H1 (cell line): ENCODE measurements at regions not wholly inside any gene's neighbourhood (a gene's known extent, or its start where the extent isn't known, plus 50 kb on each side); places are given as distances from the start of the nearest gene placed in this dataset.
A peak's percentile ranks its signal among the peaks of the same experiment; 100 is the strongest.

Experiments
- CTCF ChIA-PET: fragments of 300-600 bp; sonication (Branson Sonifier 250); formaldehyde crosslinking; loops from one replicate; lab custom pipeline; 2021; ENCODE audit not compliant: partially characterized antibody; lab: Charles Lee
- POLR2A ChIA-PET: fragments of 300-600 bp; sonication (Branson Sonifier 250); formaldehyde crosslinking; loops from one replicate; lab custom pipeline; 2021; ENCODE audit warnings: inconsistent platforms; ENCODE audit not compliant: partially characterized antibody; lab: Charles Lee
- DNase-seq, 2 experiments: peaks; one replicate each; pipeline versions ENCODE4 v3.0.0 to v3.0.0-alpha.2; 2010 to 2022; ENCODE audit warnings: low spot score in 2 of 2, low read depth in 1 of 2, mixed read lengths in 1 of 2
- FAIRE-seq: peaks from 2 replicates; lab custom pipeline; 2011; peaks lifted over from hg19 to GRCh38; lab: Jason Lieb, UNC
- H2AFZ ChIP-seq: 2 replicates; pipeline ENCODE4 v1.8.1; 2012; ENCODE audit warnings: low read length, inconsistent platforms
- H2AK5ac ChIP-seq: 2 replicates; pipeline ENCODE4 v1.6.1; 2013; ENCODE audit warnings: low read depth, low read length
- H2BK120ac ChIP-seq: replicated peaks from 2 replicates; pipeline ENCODE3; 2013; ENCODE audit warnings: low read depth, low read length, inconsistent platforms
- H2BK12ac ChIP-seq: 2 replicates; pipeline ENCODE4 v1.6.1; 2013; ENCODE audit warnings: low read depth, low read length
- H2BK15ac ChIP-seq: 2 replicates; pipeline ENCODE4 v1.6.1; 2013; ENCODE audit warnings: low read length
- H2BK20ac ChIP-seq: 2 replicates; pipeline ENCODE4 v1.6.1; 2013; ENCODE audit warnings: low read length
- H2BK5ac ChIP-seq: 2 replicates; pipeline ENCODE4 v1.6.1; 2013; ENCODE audit warnings: low read depth, low read length
- H3K14ac ChIP-seq: 2 replicates; pipeline ENCODE4 v1.6.1; 2013; ENCODE audit warnings: inconsistent platforms; ENCODE audit not compliant: insufficient read length
- H3K18ac ChIP-seq: 2 replicates; pipeline ENCODE4 v1.6.1; 2013; ENCODE audit warnings: low read length; ENCODE audit errors: extremely low read depth
- H3K23ac ChIP-seq: 2 replicates; pipeline ENCODE4 v1.6.1; 2013; ENCODE audit warnings: inconsistent platforms; ENCODE audit not compliant: insufficient read length
- H3K23me2 ChIP-seq: 2 replicates; pipeline ENCODE4 v1.6.1; 2013; ENCODE audit warnings: low read depth, low read length
- H3K27ac ChIP-seq: 2 replicates; pipeline ENCODE4 v1.6.1; 2011; ENCODE audit warnings: low read depth, low read length, inconsistent platforms
- H3K27me3 ChIP-seq, 4 experiments: replicated peaks in 1 of 4; 1 replicate in 1 of 4; 2 replicates in 3 of 4; pipeline versions ENCODE4 v1.6.1 to v1.8.1; 2011 to 2013; ENCODE audit warnings: low read length in 3 of 4, mild to moderate bottlenecking in 3 of 4, inconsistent platforms in 2 of 4, mixed read lengths in 2 of 4, moderate library complexity in 1 of 4; ENCODE audit not compliant: control insufficient read depth in 3 of 4, insufficient read depth in 3 of 4; ENCODE audit errors: extremely low read depth in 1 of 4
- H3K36me3 ChIP-seq, 4 experiments: 2 replicates each; pipeline versions ENCODE4 v1.6.1 to v1.8.1; 2011 to 2013; ENCODE audit warnings: mild to moderate bottlenecking in 4 of 4, low read length in 3 of 4, moderate library complexity in 2 of 4, control low read depth in 1 of 4, inconsistent platforms in 1 of 4; ENCODE audit not compliant: insufficient read depth in 4 of 4, control insufficient read depth in 2 of 4
- H3K4ac ChIP-seq: replicated peaks from 2 replicates; pipeline ENCODE3; 2013; ENCODE audit warnings: low read length, low read depth, mixed read lengths, inconsistent platforms; ENCODE audit not compliant: insufficient read length
- H3K4me1 ChIP-seq, 4 experiments: replicated peaks in 1 of 4; 1 replicate in 1 of 4; 2 replicates in 3 of 4; pipeline versions ENCODE4 v1.6.1 to v1.8.1; 2011 to 2013; ENCODE audit warnings: low read length in 3 of 4, inconsistent platforms in 2 of 4, mixed read lengths in 1 of 4; ENCODE audit not compliant: insufficient read depth in 4 of 4, control insufficient read depth in 3 of 4
- H3K4me2 ChIP-seq, 2 experiments: 2 replicates each; pipeline versions ENCODE4 v1.6.1 to v1.8.1; 2011 to 2013; ENCODE audit warnings: low read depth in 2 of 2, low read length in 2 of 2, control low read depth in 1 of 2, inconsistent platforms in 1 of 2, mild to moderate bottlenecking in 1 of 2; ENCODE audit not compliant: insufficient read depth in 1 of 2
- H3K4me3 ChIP-seq, 4 experiments: fragments of 200-600, 300-600 bp in 1 of 4; sonication (generic), shearing (Covaris generic), sonication (Bioruptor Twin) in 1 of 4; 2 replicates each; pipeline versions ENCODE4 v1.5.1 to v1.8.1; 2011 to 2016; ENCODE audit warnings: low read length in 4 of 4, low read depth in 3 of 4, control low read depth in 2 of 4, inconsistent platforms in 2 of 4, mild to moderate bottlenecking in 2 of 4, mixed read lengths in 1 of 4, moderate library complexity in 1 of 4; ENCODE audit not compliant: insufficient read depth in 2 of 4; ENCODE audit errors: extremely low read depth in 1 of 4
- H3K56ac ChIP-seq: replicated peaks from 2 replicates; pipeline ENCODE3; 2013; ENCODE audit warnings: low read depth, mild to moderate bottlenecking, mixed read lengths, low read length, inconsistent platforms; ENCODE audit not compliant: insufficient read length
- H3K79me1 ChIP-seq: 2 replicates; pipeline ENCODE4 v1.6.1; 2013; ENCODE audit warnings: low read depth, low read length, control low read depth
- H3K79me2 ChIP-seq, 2 experiments: 2 replicates each; pipeline versions ENCODE4 v1.6.1 to v1.8.1; 2012 to 2013; ENCODE audit warnings: low read length in 2 of 2, mild to moderate bottlenecking in 2 of 2, inconsistent platforms in 1 of 2; ENCODE audit not compliant: insufficient read depth in 2 of 2, control insufficient read depth in 1 of 2
- H3K9ac ChIP-seq, 4 experiments: replicated peaks in 1 of 4; 1 replicate in 1 of 4; 2 replicates in 3 of 4; pipeline versions ENCODE4 v1.6.1 to v1.8.1; 2011 to 2013; ENCODE audit warnings: low read depth in 3 of 4, low read length in 3 of 4, control low read depth in 2 of 4, mild to moderate bottlenecking in 2 of 4, moderate library complexity in 2 of 4, inconsistent platforms in 1 of 4; ENCODE audit errors: extremely low read depth in 1 of 4
- H3K9me3 ChIP-seq, 2 experiments: 2 replicates each; pipeline versions ENCODE4 v1.6.1 to v1.8.1; 2012 to 2013; ENCODE audit warnings: mild to moderate bottlenecking in 2 of 2, moderate library complexity in 2 of 2, control low read depth in 1 of 2, inconsistent platforms in 1 of 2, low read depth in 1 of 2, low read length in 1 of 2, mixed read lengths in 1 of 2; ENCODE audit not compliant: insufficient read depth in 2 of 2
- H4K20me1 ChIP-seq, 2 experiments: replicated peaks in 1 of 2; 2 replicates each; pipeline versions ENCODE3 to v1.8.1; 2011 to 2013; ENCODE audit warnings: inconsistent platforms in 2 of 2, low read length in 2 of 2, mild to moderate bottlenecking in 1 of 2; ENCODE audit not compliant: insufficient read depth in 2 of 2, control insufficient read depth in 1 of 2
- H4K5ac ChIP-seq: 2 replicates; pipeline ENCODE4 v1.6.1; 2013; ENCODE audit warnings: low read length, low read depth, mixed read lengths, inconsistent platforms; ENCODE audit not compliant: insufficient read length
- H4K8ac ChIP-seq: 2 replicates; pipeline ENCODE4 v1.8.0; 2013; ENCODE audit warnings: mild to moderate bottlenecking, moderate library complexity, low read length, inconsistent platforms; ENCODE audit not compliant: insufficient read depth; ENCODE audit errors: extremely low read depth
- H4K91ac ChIP-seq: replicated peaks from 2 replicates; pipeline ENCODE3; 2013; ENCODE audit warnings: low read length, mixed read lengths, inconsistent platforms; ENCODE audit not compliant: insufficient read length
- BACH1 ChIP-seq: IDR thresholded peaks from 2 replicates; pipeline ENCODE4 v1.6.1; 2012; ENCODE audit warnings: low read length, improper control_type of control experiment
- BRCA1 ChIP-seq: IDR thresholded peaks from 2 replicates; pipeline ENCODE4 v1.6.1; 2012; ENCODE audit warnings: low read depth, low read length, improper control_type of control experiment
- CTCF ChIP-seq, 3 experiments: IDR thresholded peaks; 1 replicate in 2 of 3; 2 replicates in 1 of 3; pipeline versions ENCODE4 v1.5.1 to v1.6.1; 2011; ENCODE audit warnings: low read length in 3 of 3, mild to moderate bottlenecking in 3 of 3, inconsistent platforms in 2 of 3, low read depth in 1 of 3, moderate library complexity in 1 of 3; ENCODE audit not compliant: insufficient read depth in 1 of 3; ENCODE audit errors: control extremely low read depth in 1 of 3
- JUN ChIP-seq: IDR thresholded peaks from 2 replicates; pipeline ENCODE4 v1.6.1; 2011; ENCODE audit warnings: low read depth, mild to moderate bottlenecking, improper control_type of control experiment, low read length
- NRF1 ChIP-seq: IDR thresholded peaks from 2 replicates; pipeline ENCODE4 v1.6.1; 2011; ENCODE audit warnings: mild to moderate bottlenecking, low read depth, low read length, improper control_type of control experiment
- RAD21 ChIP-seq, 2 experiments: IDR thresholded peaks in 1 of 2; conservative IDR thresholded peaks in 1 of 2; 2 replicates each; pipeline ENCODE4 v1.6.1; 2011; ENCODE audit warnings: low read depth in 2 of 2, low read length in 2 of 2, improper control_type of control experiment in 1 of 2, inconsistent platforms in 1 of 2, mild to moderate bottlenecking in 1 of 2, moderate library complexity in 1 of 2
- YY1 ChIP-seq: IDR thresholded peaks from 2 replicates; pipeline ENCODE4 v1.6.1; 2011; ENCODE audit warnings: low read depth, mild to moderate bottlenecking, low read length
- WGBS, 2 experiments: shearing (Covaris generic) in 1 of 2; methylation state at CpG; one replicate each; pipeline versions ENCODE4 v1.1.6 to v1.1.7; 2013 to 2015; ENCODE audit warnings: low lambda C conversion rate in 2 of 2, mixed read lengths in 2 of 2, inconsistent platforms in 1 of 2, low coverage in 1 of 2, missing lambda C conversion rate in 1 of 2; ENCODE audit not compliant: insufficient replicate concordance in 2 of 2, insufficient coverage in 1 of 2, insufficient read length in 1 of 2; ENCODE audit errors: extremely low coverage in 1 of 2, missing lambda C conversion rate in 1 of 2; 5-methylcytosine and 5-hydroxymethylcytosine counted together

DNA sequence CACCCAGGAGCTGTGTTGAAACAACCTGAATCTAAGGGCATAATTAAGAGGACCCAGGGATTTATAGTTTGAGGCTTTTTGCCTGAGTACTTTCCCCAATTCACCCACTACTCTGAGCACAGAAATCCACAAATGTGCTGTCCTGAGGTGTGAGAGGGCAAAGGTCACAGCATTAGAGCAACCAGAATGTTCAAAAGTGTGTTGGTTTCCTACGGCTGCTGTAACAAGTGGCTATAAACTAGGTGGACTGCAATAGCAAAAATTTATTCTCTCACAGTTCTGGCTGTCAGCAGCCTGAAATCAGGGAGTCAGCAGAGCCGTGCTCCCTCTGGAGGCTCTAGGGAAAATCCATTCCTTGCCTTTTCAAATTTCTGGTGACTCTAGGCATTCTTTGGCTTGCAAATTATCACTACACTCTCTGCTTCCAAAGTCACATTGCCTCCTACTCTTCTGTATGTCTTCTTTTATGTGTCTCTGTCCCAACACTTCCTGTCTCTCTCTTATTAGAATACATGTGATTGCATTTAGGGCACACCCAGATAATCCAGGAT is 91.4 kb upstream of the TACR1 start:
- Histone ChIP-seq H4K20me1 (no peaks in the 10 kb centered on the region), H2AK5ac (no peak overlapping the region), H3K18ac (no peak overlapping the region), H3K79me2 (no peaks in the 10 kb centered on the region), H3K9me3 (no peaks in the 10 kb centered on the region), H3K4ac (no peak overlapping the region), H3K27me3 (no peaks in the 10 kb centered on the region), H2BK15ac (no peak overlapping the region), H2BK120ac (no peak overlapping the region), H3K9ac (no peak overlapping the region), H3K14ac (no peak overlapping the region), H3K27ac (no peak overlapping the region), H2AFZ (no peak overlapping the region), H3K23ac (no peak overlapping the region), H3K56ac (no peak overlapping the region), H4K5ac (no peak overlapping the region), H3K36me3 (no peaks in the 10 kb centered on the region), H3K4me2 (no peak overlapping the region), H2BK20ac (no peak overlapping the region), H4K8ac (no peak overlapping the region), H3K4me3 (no peak overlapping the region), H4K91ac (no peak overlapping the region), H3K23me2 (no peaks in the 10 kb centered on the region), H2BK5ac (no peak overlapping the region), H2BK12ac (no peak overlapping the region), H3K79me1 (no peaks in the 10 kb centered on the region), H3K4me1 (peaks cover 0 to 2% (median 0%) of the 10 kb centered on the region in 4 experiments; a peak in 1 of 7 replicates)
- POLR2A ChIA-PET: no interaction called here
- DNase-seq (no peak), FAIRE-seq (peak; percentile 52)
- TF ChIP-seq BACH1 (no peak), RAD21 (IDR thresholded peaks at IDR 0.05 in 1 of 2, conservative IDR thresholded peaks at IDR 0.05 in 1 of 2; ENCODE audit: low read depth in 2 of 2, low read length in 2 of 2) (peak; percentile 57 to 68), CTCF (IDR thresholded peaks at IDR 0.05; ENCODE audit: control extremely low read depth in 1 of 3, insufficient read depth in 1 of 3, low read depth in 1 of 3, low read length in 3 of 3) (peak in 2 of 3 experiments; percentile 54 to 57; a peak in 3 of 4 replicates), YY1 (no peak), BRCA1 (no peak), JUN (no peak), NRF1 (no peak)
- CTCF ChIA-PET: interaction anchor here (0.6 to 1.8 kb wide), 4 partner anchors 13 to 175 kb away, joined by 3 to 5 read pairs (median 4); partner anchors contain the start of gene TACR1
- WGBS, 2 experiments: 63% methylated on average over 2 of the region's 2 CpGs; no CpG with 5 or more reads in 1 of the 2 experiments
